Karpas-422 (cell line): ENCODE measurements at regions not wholly inside any gene's neighbourhood (a gene's known extent, or its start where the extent isn't known, plus 50 kb on each side); places are given as distances from the start of the nearest gene placed in this dataset.
A peak's percentile ranks its signal among the peaks of the same experiment; 100 is the strongest.
"Not testable (repeated sequence)": the region's sequence is repeated elsewhere in the genome, so short reads cannot be mapped to it uniquely, and the experiment has no call there.

Experiments
- DNase-seq: peaks from one replicate; pipeline ENCODE4 v3.0.0-alpha.2; 2015
- H2AFZ ChIP-seq: fragments of 200-600 bp; sonication (generic); 2 replicates; pipeline ENCODE4 v1.6.1; 2014; ENCODE audit warnings: antibody characterized with exemption, low read length, mixed read lengths
- H3K27ac ChIP-seq: fragments of 200-600 bp; sonication (generic); 2 replicates; pipeline ENCODE4 v1.5.1; 2014; ENCODE audit warnings: mild to moderate bottlenecking, low read length, moderate library complexity
- H3K27me3 ChIP-seq: fragments of 200-600 bp; sonication (generic); 2 replicates; pipeline ENCODE4 v1.6.1; 2014; ENCODE audit warnings: low read length, mixed read lengths
- H3K36me3 ChIP-seq: fragments of 200-600 bp; sonication (generic); 2 replicates; pipeline ENCODE4 v1.6.1; 2014; ENCODE audit warnings: low read length, mixed read lengths; ENCODE audit not compliant: insufficient read depth
- H3K4me1 ChIP-seq: fragments of 200-600 bp; sonication (generic); 2 replicates; pipeline ENCODE4 v1.6.1; 2014; ENCODE audit warnings: mild to moderate bottlenecking, low read length, mixed read lengths
- H3K4me2 ChIP-seq: fragments of 200-600 bp; sonication (generic); 2 replicates; pipeline ENCODE4 v1.6.1; 2014; ENCODE audit warnings: low read length, low read depth, mild to moderate bottlenecking; ENCODE audit not compliant: poor library complexity, severe bottlenecking
- H3K4me3 ChIP-seq: fragments of 200-600 bp; sonication (generic); 2 replicates; pipeline ENCODE4 v1.5.1; 2014; ENCODE audit warnings: mild to moderate bottlenecking, antibody characterized with exemption, low read length, mixed read lengths
- H3K79me2 ChIP-seq: fragments of 200-600 bp; sonication (generic); 2 replicates; pipeline ENCODE4 v1.6.1; 2014; ENCODE audit warnings: mild to moderate bottlenecking, low read length, mixed read lengths
- H3K9ac ChIP-seq: fragments of 200-600 bp; sonication (generic); 2 replicates; pipeline ENCODE4 v1.6.0; 2014; ENCODE audit warnings: low read length
- H3K9me2 ChIP-seq: fragments of 200-600 bp; sonication (generic), shearing (Covaris generic); replicated peaks from 2 replicates; pipeline ENCODE4 v1.6.0; 2014; ENCODE audit warnings: mild to moderate bottlenecking, low read length, moderate library complexity; ENCODE audit not compliant: insufficient read depth
- H3K9me3 ChIP-seq: fragments of 300-700, 200-600 bp; sonication (generic); 2 replicates; pipeline ENCODE4 v1.6.1; 2014; ENCODE audit warnings: low read length, mixed read lengths
- H4K20me1 ChIP-seq: fragments of 200-600 bp; sonication (generic); 2 replicates; pipeline ENCODE4 v1.6.1; 2014; ENCODE audit warnings: mild to moderate bottlenecking, antibody characterized with exemption, low read length, low read depth; ENCODE audit not compliant: insufficient read depth

DNA sequence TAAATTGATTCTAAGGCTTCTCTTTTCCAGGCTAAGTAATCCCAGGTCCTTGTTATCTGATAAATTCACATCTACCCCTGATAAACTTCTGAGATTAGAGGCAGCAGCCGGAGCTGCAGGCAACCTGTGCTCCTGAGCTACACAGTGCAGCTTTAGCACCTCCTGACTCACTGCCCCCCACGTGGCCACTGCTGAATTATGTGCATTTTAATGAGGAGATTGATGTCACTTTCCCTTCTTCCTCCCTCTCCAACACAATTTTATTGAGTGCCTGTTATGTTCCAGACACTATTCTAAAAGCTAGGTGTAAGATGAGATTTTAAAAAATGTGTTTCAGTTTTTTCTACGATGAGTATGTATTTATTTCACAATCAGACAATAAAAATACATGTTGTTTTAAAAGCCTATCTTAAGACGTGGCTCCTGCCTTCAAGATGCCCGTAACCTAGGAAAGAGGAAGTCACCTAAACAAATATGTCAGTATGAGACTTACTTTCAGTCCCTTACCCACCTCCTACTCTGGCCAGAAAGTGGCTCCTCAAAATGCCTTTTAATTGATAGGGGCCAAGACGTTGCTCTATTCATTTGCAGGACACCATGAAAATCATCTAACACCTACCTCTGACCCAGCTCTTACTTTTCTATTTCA lies 161.5 kb upstream of the PFN2 start:
- no peaks in the 10 kb centered on the region for H3K9me3 ChIP-seq
- H3K9me2 ChIP-seq, result no peaks in the 10 kb centered on the region
- H3K36me3 ChIP-seq, result no peaks in the 10 kb centered on the region
- H3K4me3 ChIP-seq, result peak overlapping the region; percentile 10; the same call in 1 of the 2 replicates
- H3K27me3 ChIP-seq, result no peaks in the 10 kb centered on the region
- peaks cover 45% of the 10 kb centered on the region for H3K4me1 ChIP-seq
- peak overlapping the region; percentile 48 for H3K4me2 ChIP-seq
- no peaks in the 10 kb centered on the region for H3K79me2 ChIP-seq
- H2AFZ ChIP-seq, result peak overlapping the region; percentile 10
- peak; percentile 82 for DNase-seq
- H4K20me1 ChIP-seq, result no peaks in the 10 kb centered on the region
- peak overlapping the region; percentile 23 for H3K9ac ChIP-seq
- peak overlapping the region; percentile 62 for H3K27ac ChIP-seq

DNA sequence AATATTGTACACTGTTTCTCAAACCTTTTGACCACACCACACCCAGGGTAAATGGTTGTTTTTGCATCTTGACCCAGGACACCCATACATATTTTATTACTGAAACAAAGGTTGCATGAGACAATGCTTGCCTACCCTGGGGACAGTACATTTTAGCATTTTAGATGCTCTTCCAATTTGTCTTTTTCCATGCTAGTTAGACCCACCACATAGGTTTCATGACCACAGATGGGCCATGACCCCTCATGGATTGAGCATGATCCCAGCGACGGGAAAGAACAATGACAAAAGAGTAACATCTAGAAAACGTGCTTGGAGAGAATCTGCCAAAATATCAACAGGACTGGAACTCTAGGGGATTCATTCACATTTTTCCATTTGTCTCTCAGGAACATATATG lies 161.0 kb upstream of the PFN2 start:
- H3K27ac ChIP-seq, result peak overlapping the region; percentile 62
- H3K4me1 ChIP-seq, result peaks cover 45% of the 10 kb centered on the region
- H2AFZ ChIP-seq, result peak overlapping the region; percentile 10; the same call in 1 of the 2 replicates
- no peaks in the 10 kb centered on the region for H3K9me2 ChIP-seq
- DNase-seq, result no peak
- peak overlapping the region; percentile 23 for H3K9ac ChIP-seq
- peak overlapping the region; percentile 48 for H3K4me2 ChIP-seq
- no peak overlapping the region for H3K4me3 ChIP-seq
- no peaks in the 10 kb centered on the region for H4K20me1 ChIP-seq
- H3K9me3 ChIP-seq, result no peaks in the 10 kb centered on the region
- H3K36me3 ChIP-seq, result no peaks in the 10 kb centered on the region
- H3K79me2 ChIP-seq, result no peaks in the 10 kb centered on the region
- no peaks in the 10 kb centered on the region for H3K27me3 ChIP-seq

DNA sequence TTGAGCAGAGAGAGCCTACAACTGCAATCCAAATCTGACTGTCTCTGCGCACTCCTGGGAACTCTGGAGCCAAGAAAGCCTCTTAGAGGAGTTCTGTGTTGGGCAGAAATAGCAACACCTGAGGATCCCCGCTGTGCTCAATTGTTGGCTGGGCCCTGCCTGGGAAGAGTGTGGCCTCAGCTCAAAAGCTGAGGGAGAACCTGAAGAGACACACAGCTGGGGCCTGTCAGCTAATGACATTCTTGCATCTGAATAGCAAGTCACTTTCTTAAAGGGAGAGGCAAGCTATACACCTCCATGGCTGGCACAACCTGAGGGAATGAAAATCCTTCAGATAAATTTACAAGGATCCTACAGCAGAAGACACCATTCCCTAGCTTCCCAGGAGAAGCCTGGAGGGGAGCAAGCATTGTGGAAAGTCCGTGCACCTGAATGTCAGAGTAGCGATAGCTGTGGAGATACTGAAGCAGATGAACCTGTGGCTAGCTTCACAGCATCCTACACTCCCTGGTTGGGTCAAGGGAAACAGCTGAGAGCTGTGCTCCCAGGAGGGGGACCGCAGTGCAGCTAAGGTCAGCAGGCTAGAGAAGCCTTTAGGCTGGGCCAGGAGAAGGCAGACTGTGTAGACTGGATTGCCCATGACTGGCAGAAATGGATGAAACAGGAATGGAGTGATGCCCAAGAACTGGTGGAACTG lies 159.9 kb upstream of the PFN2 start:
- Histone ChIP-seq H3K27ac (no peak overlapping the region; the same call in 1 of the 2 replicates), H3K9ac (no peak overlapping the region), H3K4me3 (no peak overlapping the region), H3K36me3 (no peaks in the 10 kb centered on the region), H3K79me2 (no peaks in the 10 kb centered on the region), H3K27me3 (no peaks in the 10 kb centered on the region), H3K4me1 (peaks cover 45% of the 10 kb centered on the region), H3K9me3 (no peaks in the 10 kb centered on the region), H4K20me1 (no peaks in the 10 kb centered on the region), H2AFZ (no peak overlapping the region), H3K9me2 (no peaks in the 10 kb centered on the region), H3K4me2 (no peak overlapping the region)
- no peak for DNase-seq

DNA sequence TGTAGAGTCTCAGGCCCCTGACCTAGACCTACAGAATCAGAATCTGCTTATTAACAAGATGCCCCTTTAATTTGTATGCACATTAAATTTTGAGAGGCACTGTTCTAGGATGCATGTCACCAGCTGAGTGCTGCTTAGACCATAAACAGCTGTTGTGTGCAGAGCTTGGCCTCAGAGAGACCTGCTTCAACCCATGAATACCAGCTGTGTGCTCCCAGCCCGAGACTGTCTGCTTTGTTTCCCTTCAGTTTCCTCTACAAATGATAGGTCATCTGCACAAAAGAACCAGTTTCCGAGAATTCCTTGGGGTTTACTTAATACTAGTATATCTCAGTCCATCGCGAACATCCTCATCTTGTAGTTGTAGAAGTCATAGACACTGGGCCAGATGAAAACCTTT lies 158.5 kb upstream of the PFN2 start:
- no peak for DNase-seq
- H3K9me3 ChIP-seq, result no peaks in the 10 kb centered on the region
- no peak overlapping the region for H3K27ac ChIP-seq
- H3K79me2 ChIP-seq, result no peaks in the 10 kb centered on the region
- no peak overlapping the region for H2AFZ ChIP-seq
- no peak overlapping the region for H3K4me3 ChIP-seq
- H3K4me1 ChIP-seq, result peaks cover 54% of the 10 kb centered on the region
- H3K9ac ChIP-seq, result no peak overlapping the region
- no peaks in the 10 kb centered on the region for H3K36me3 ChIP-seq
- no peaks in the 10 kb centered on the region for H3K27me3 ChIP-seq
- no peaks in the 10 kb centered on the region for H4K20me1 ChIP-seq
- H3K9me2 ChIP-seq, result no peaks in the 10 kb centered on the region
- no peak overlapping the region for H3K4me2 ChIP-seq

DNA sequence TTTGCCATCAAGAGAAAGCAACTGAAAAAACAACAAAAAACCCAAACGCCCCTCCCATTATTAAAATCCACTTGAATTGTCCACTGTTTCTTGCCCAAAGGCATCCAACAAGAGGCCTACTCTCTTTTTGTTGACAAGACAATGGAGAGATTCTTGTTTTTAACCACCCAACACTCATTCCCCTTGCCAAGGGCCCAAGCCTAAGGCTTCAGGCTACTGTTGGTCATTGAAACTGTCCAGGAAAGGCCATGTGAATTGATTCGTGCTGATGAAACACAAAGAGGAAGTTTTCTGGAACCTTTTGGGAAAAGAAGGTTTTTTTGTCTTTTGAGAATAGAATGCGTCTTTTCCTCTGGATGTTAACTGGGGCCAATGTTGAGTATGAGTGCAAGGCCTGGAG lies 157.4 kb upstream of the PFN2 start:
- H3K4me3 ChIP-seq, result no peak overlapping the region

DNA sequence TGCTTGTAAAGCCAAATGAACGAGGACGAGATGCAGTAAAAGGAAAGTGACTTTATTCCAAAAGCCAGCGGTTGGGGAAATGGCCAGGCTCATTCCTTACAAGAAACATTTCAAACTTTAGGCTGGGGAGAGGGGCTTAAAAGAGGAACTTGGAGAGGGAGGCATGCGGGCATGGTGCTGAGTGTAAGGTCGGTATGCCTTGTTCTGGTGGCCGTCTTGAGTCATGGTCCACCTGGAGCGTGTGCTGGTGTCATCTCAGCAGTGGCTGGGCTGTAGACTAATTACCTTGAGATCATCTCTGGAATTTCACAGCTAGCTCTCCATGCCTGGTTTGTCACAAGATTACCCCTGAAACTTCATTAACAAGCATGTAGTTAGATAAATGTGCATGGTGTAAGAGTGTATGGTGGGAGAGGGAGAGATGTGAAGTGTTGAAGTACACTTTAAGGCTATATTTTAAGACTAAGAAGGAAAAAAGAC lies 156.4 kb upstream of the PFN2 start:
- Histone ChIP-seq H2AFZ (no peak overlapping the region), H3K4me3 (no peak overlapping the region), H3K36me3 (0 out of 2 replicates have a peak, but pooled peaks cover 3% of the 10 kb centered on the region)

More for the DNA sequence above, 157.4 kb upstream of the PFN2 start:
- no peak overlapping the region for H3K4me2 ChIP-seq
- H3K9me2 ChIP-seq, result no peaks in the 10 kb centered on the region
- no peaks in the 10 kb centered on the region for H3K9me3 ChIP-seq
- no peaks in the 10 kb centered on the region for H4K20me1 ChIP-seq
- H3K79me2 ChIP-seq, result no peaks in the 10 kb centered on the region
- H3K27ac ChIP-seq, result no peak overlapping the region
- no peak for DNase-seq
- H3K27me3 ChIP-seq, result no peaks in the 10 kb centered on the region
- no peaks in the 10 kb centered on the region for H3K36me3 ChIP-seq
- H2AFZ ChIP-seq, result peak overlapping the region; percentile 8; the same call in 1 of the 2 replicates
- no peak overlapping the region for H3K9ac ChIP-seq
- H3K4me1 ChIP-seq, result peaks cover 58% of the 10 kb centered on the region

DNA sequence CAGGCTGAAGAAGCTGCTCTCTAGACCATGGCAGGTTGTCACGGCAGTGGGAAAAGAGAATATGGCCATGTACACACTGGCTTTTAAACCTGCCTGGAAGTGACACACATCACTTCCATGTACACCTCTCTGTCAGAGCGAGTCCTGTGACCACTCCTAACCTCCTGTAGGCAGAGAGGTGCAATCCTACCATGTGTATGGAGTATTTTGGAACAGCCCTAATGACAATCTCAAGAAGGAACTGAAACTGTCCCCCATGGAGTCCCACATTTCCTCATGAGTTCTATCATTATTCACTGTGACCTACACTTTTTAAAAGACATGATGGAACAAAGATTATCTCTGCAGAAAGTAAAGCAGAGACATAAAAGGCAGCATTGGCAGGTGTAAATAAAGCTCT lies 153.4 kb upstream of the PFN2 start:
- Histone ChIP-seq H3K9me3 (no peaks in the 10 kb centered on the region), H3K9ac (peak overlapping the region; percentile 45), H3K36me3 (0 out of 2 replicates have a peak, but pooled peaks cover 3% of the 10 kb centered on the region), H3K4me2 (peak overlapping the region; percentile 68), H4K20me1 (no peaks in the 10 kb centered on the region), H3K27me3 (no peaks in the 10 kb centered on the region), H3K9me2 (no peaks in the 10 kb centered on the region), H3K27ac (peak overlapping the region; percentile 10; the same call in 1 of the 2 replicates), H3K4me3 (peak overlapping the region; percentile 51), H2AFZ (peak overlapping the region; percentile 63), H3K79me2 (no peaks in the 10 kb centered on the region), H3K4me1 (peaks cover 28% of the 10 kb centered on the region)
- DNase-seq, result peak; percentile 57

More for the DNA sequence above, 156.4 kb upstream of the PFN2 start:
- Histone ChIP-seq H3K4me2 (no peak overlapping the region), H3K79me2 (no peaks in the 10 kb centered on the region), H3K27ac (no peak overlapping the region), H4K20me1 (no peaks in the 10 kb centered on the region), H3K9me2 (no peaks in the 10 kb centered on the region), H3K4me1 (peaks cover 48% of the 10 kb centered on the region), H3K9ac (no peak overlapping the region), H3K27me3 (no peaks in the 10 kb centered on the region), H3K9me3 (no peaks in the 10 kb centered on the region)
- no peak for DNase-seq

DNA sequence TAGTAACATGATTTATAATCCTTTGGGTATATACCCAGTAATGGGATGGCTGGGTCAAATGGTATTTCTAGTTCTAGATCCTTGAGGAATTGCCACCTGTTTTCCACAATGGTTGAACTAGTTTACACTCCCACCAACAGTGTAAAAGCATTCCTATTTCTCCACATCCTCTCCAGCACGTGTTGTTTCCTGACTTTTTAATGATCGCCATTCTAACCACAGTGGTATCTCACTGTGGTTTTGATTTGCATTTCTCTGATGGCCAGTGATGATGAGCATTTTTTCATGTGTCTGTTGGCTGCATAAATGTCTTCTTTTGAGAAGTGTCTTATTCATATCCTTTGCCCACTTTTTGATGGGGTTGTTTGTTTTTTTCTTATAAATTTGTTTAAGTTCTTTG lies 152.6 kb upstream of the PFN2 start:
- H3K9ac ChIP-seq, result peak overlapping the region; percentile 33; the same call in 1 of the 2 replicates
- not testable (repeated sequence) for H4K20me1 ChIP-seq, DNase-seq, H2AFZ ChIP-seq, H3K79me2 ChIP-seq, H3K27me3 ChIP-seq, H3K36me3 ChIP-seq, H3K9me3 ChIP-seq, H3K9me2 ChIP-seq, H3K27ac ChIP-seq
- peak overlapping the region; percentile 51; the same call in 1 of the 2 replicates for H3K4me3 ChIP-seq
- peak overlapping the region; percentile 68 for H3K4me2 ChIP-seq
- H3K4me1 ChIP-seq, result peaks cover 29% of the 10 kb centered on the region
